SK-N-SH (cell line): ENCODE measurements at regions not wholly inside any gene's neighbourhood (a gene's known extent, or its start where the extent isn't known, plus 50 kb on each side); places are given as distances from the start of the nearest gene placed in this dataset.

Experiments
- CTCF ChIA-PET: fragments of 300-600, 350-600 bp; formaldehyde crosslinking; extraction: SDS; loops from one replicate; lab custom pipeline; 2021; lab: Yijun Ruan, JAX
- POLR2A ChIA-PET: fragments of 350-600 bp; sonication (Branson Sonifier 250); formaldehyde crosslinking; extraction: SDS; loops from one replicate; lab custom pipeline; 2020; ENCODE audit warnings: antibody characterized with exemption, inconsistent platforms; lab: Yijun Ruan, JAX
- DNase-seq: peaks from one replicate; pipeline ENCODE4 v3.0.0; 2012
- H2AFZ ChIP-seq: fragments of 200-600 bp; sonication (generic); 2 replicates; pipeline ENCODE4 v1.8.1; 2016; ENCODE audit warnings: antibody characterized with exemption, mild to moderate bottlenecking, low read depth
- H3F3A ChIP-seq: fragments of 200-600 bp; sonication (generic); replicated peaks from 2 replicates; pipeline ENCODE3; 2016; ENCODE audit warnings: antibody characterized with exemption, mild to moderate bottlenecking; ENCODE audit not compliant: insufficient read depth
- H3K27ac ChIP-seq, 2 experiments: fragments of 200-500 bp in 1 of 2; fragments of 200-600 bp in 1 of 2; sonication (Bioruptor generic) in 1 of 2; sonication (generic), shearing (Covaris generic) in 1 of 2; 2 replicates each; pipeline versions ENCODE4 v1.5.1 to v1.6.1; 2014 to 2016; ENCODE audit warnings: low read depth in 2 of 2, inconsistent platforms in 1 of 2, low read length in 1 of 2, mild to moderate bottlenecking in 1 of 2, mixed read lengths in 1 of 2
- H3K27me3 ChIP-seq: fragments of 200-600 bp; sonication (generic), shearing (Covaris generic); 2 replicates; pipeline ENCODE4 v1.6.1; 2016; ENCODE audit warnings: mixed run types; ENCODE audit not compliant: insufficient read depth
- H3K36me3 ChIP-seq, 2 experiments: fragments of 200-500 bp in 1 of 2; fragments of 200-600 bp in 1 of 2; sonication (Bioruptor generic) in 1 of 2; sonication (generic) in 1 of 2; replicated peaks in 1 of 2; 2 replicates each; pipeline versions ENCODE3 to v1.5.1; 2014 to 2016; ENCODE audit warnings: low read length in 1 of 2, mild to moderate bottlenecking in 1 of 2; ENCODE audit not compliant: insufficient read depth in 2 of 2, control insufficient read depth in 1 of 2
- H3K4me1 ChIP-seq, 2 experiments: fragments of 200-500 bp in 1 of 2; fragments of 200-600 bp in 1 of 2; sonication (Bioruptor generic) in 1 of 2; sonication (generic), shearing (Covaris generic) in 1 of 2; 2 replicates each; pipeline versions ENCODE4 v1.5.1 to v1.6.1; 2014 to 2016; ENCODE audit warnings: low read depth in 1 of 2, low read length in 1 of 2, mixed run types in 1 of 2; ENCODE audit not compliant: insufficient read depth in 2 of 2, control insufficient read depth in 1 of 2
- H3K4me2 ChIP-seq: fragments of 200-600 bp; sonication (generic), shearing (Covaris generic); 2 replicates; pipeline ENCODE4 v1.6.1; 2017; ENCODE audit warnings: mixed run types
- H3K4me3 ChIP-seq, 2 experiments: fragments of 200-500 bp in 1 of 2; fragments of 200-600 bp in 1 of 2; sonication (Bioruptor generic) in 1 of 2; sonication (generic), shearing (Covaris generic) in 1 of 2; 2 replicates each; pipeline versions ENCODE4 v1.5.1 to v1.8.1; 2014 to 2016; ENCODE audit warnings: low read depth in 2 of 2, inconsistent platforms in 1 of 2, low read length in 1 of 2, mild to moderate bottlenecking in 1 of 2, mixed read lengths in 1 of 2, moderate library complexity in 1 of 2
- H3K79me2 ChIP-seq: fragments of 200-600 bp; sonication (generic); 2 replicates; pipeline ENCODE4 v1.8.1; 2017; ENCODE audit warnings: mild to moderate bottlenecking; ENCODE audit not compliant: insufficient read depth
- H3K9ac ChIP-seq: fragments of 200-600 bp; sonication (generic); 2 replicates; pipeline ENCODE4 v1.6.1; 2017; ENCODE audit warnings: mixed run types
- H3K9me2 ChIP-seq: fragments of 200-600 bp; sonication (generic); 2 replicates; pipeline ENCODE4 v1.6.1; 2017; ENCODE audit warnings: mixed run types
- H3K9me3 ChIP-seq: fragments of 200-600 bp; sonication (generic); 2 replicates; pipeline ENCODE4 v1.6.1; 2017; ENCODE audit warnings: mixed run types, mild to moderate bottlenecking, moderate library complexity
- H4K20me1 ChIP-seq: fragments of 200-600 bp; sonication (generic); 2 replicates; pipeline ENCODE4 v1.6.1; 2017; ENCODE audit warnings: mild to moderate bottlenecking, mixed run types; ENCODE audit not compliant: insufficient read depth
- CHD2 ChIP-seq: fragments of 150-350 bp; IDR thresholded peaks from 2 replicates; pipeline ENCODE4 v1.6.1; 2018; ENCODE audit warnings: low read length; ENCODE audit not compliant: partially characterized antibody
- EP300 ChIP-seq, 2 experiments: IDR thresholded peaks; 2 replicates each; pipeline versions ENCODE4 v1.4.0 to v1.6.1; 2012; ENCODE audit warnings: borderline replicate concordance in 1 of 2, low read depth in 1 of 2, low read length in 1 of 2
- EZH2phosphoT487 ChIP-seq: fragments of 200-600 bp; sonication (generic); IDR thresholded peaks from 2 replicates; pipeline ENCODE4 v1.6.1; 2017; ENCODE audit warnings: low read depth, mixed run types, mild to moderate bottlenecking, antibody characterized with exemption, moderate library complexity, borderline replicate concordance
- JUND ChIP-seq: IDR thresholded peaks from 2 replicates; pipeline ENCODE4 v1.4.0; 2012
- POLR2AphosphoS5 ChIP-seq: IDR thresholded peaks from 2 replicates; pipeline ENCODE4 v1.6.1; 2012; ENCODE audit warnings: low read depth, low read length
- RCOR1 ChIP-seq: fragments of 150-350 bp; IDR thresholded peaks from 2 replicates; pipeline ENCODE4 v1.6.1; 2017; ENCODE audit warnings: antibody characterized with exemption, low read length
- RXRA ChIP-seq: IDR thresholded peaks from 2 replicates; pipeline ENCODE4 v1.4.0; 2012; ENCODE audit warnings: low read depth, mild to moderate bottlenecking, borderline replicate concordance
- SIN3A ChIP-seq: IDR thresholded peaks from 2 replicates; pipeline ENCODE4 v1.6.1; 2012; ENCODE audit warnings: low read depth, mild to moderate bottlenecking, low read length, moderate library complexity, borderline replicate concordance
- TAF1 ChIP-seq: IDR thresholded peaks from 2 replicates; pipeline ENCODE4 v1.6.1; 2012; ENCODE audit warnings: low read depth, mild to moderate bottlenecking, low read length, moderate library complexity, borderline replicate concordance
- TCF12 ChIP-seq: IDR thresholded peaks from 2 replicates; pipeline ENCODE4 v1.4.0; 2012
- WGBS: methylation state at CpG from one replicate; pipeline ENCODE4 v1.1.6; 2017; ENCODE audit warnings: low lambda C conversion rate; 5-methylcytosine and 5-hydroxymethylcytosine counted together
- TF ChIP-seq, protein P1 (sequence below): fragments of 200-600 bp; sonication (generic); IDR thresholded peaks from 2 replicates; pipeline ENCODE4 v1.6.1; 2017; ENCODE audit warnings: antibody characterized with exemption, mild to moderate bottlenecking, moderate library complexity
- TF ChIP-seq, protein P2 (sequence below): IDR thresholded peaks from 2 replicates; pipeline ENCODE4 v1.6.1; 2012; ENCODE audit warnings: mild to moderate bottlenecking, low read depth, low read length, moderate library complexity
- TF ChIP-seq, protein P3 (sequence below): fragments of 150-350 bp; IDR thresholded peaks from 2 replicates; pipeline ENCODE4 v1.6.1; 2017; ENCODE audit warnings: antibody characterized with exemption, low read length, low read depth, borderline replicate concordance
- TF ChIP-seq, protein P4 (sequence below): IDR thresholded peaks from 2 replicates; pipeline ENCODE4 v1.4.0; 2012; ENCODE audit warnings: low read depth

DNA sequence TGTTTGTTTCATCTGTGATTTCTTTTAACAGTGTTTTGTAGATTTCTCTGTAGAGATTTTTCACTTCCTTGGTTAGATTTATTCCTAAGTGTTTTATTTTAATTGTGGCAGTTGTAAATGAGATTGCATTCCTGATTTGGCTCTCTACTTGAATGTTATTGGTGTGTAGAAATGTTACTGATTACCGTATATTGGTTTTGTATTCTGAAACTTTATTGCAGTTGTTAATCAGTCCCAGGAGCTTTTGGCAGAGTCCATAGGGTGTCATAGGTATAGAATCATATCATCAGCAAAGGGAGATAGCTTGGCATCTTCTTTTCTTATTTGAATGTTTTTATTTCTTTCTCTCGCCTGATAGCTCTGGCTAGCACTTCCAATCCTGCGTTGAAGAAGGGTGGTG, 1386.7 kb downstream of the SLITRK5 start (continued):
- TF ChIP-seq, protein P1, sequence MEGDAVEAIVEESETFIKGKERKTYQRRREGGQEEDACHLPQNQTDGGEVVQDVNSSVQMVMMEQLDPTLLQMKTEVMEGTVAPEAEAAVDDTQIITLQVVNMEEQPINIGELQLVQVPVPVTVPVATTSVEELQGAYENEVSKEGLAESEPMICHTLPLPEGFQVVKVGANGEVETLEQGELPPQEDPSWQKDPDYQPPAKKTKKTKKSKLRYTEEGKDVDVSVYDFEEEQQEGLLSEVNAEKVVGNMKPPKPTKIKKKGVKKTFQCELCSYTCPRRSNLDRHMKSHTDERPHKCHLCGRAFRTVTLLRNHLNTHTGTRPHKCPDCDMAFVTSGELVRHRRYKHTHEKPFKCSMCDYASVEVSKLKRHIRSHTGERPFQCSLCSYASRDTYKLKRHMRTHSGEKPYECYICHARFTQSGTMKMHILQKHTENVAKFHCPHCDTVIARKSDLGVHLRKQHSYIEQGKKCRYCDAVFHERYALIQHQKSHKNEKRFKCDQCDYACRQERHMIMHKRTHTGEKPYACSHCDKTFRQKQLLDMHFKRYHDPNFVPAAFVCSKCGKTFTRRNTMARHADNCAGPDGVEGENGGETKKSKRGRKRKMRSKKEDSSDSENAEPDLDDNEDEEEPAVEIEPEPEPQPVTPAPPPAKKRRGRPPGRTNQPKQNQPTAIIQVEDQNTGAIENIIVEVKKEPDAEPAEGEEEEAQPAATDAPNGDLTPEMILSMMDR = no peak
- TF ChIP-seq TCF12 = no peak

DNA sequence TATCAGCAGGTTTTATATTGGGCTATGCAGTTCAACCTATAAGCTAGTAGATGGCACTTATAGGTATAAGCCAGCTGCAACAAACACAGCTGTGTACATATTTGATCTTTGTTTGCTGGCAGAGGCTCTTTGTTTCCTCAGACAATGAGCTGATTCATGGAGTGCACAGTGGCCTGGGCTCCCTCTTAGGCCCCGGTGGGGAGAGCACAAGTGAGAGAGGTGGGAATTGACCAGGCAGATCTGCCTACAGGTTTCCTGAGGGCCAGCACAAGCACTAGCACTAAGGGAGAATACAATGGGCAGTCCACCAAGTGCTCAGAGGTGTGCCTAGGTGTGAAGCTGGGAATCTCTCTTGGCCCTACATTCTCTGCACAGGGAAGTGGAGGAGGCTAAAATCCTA, 1390.7 kb downstream of the SLITRK5 start:
- H3K4me1 ChIP-seq = no peaks in the 10 kb centered on the region
- TF ChIP-seq, protein P2, sequence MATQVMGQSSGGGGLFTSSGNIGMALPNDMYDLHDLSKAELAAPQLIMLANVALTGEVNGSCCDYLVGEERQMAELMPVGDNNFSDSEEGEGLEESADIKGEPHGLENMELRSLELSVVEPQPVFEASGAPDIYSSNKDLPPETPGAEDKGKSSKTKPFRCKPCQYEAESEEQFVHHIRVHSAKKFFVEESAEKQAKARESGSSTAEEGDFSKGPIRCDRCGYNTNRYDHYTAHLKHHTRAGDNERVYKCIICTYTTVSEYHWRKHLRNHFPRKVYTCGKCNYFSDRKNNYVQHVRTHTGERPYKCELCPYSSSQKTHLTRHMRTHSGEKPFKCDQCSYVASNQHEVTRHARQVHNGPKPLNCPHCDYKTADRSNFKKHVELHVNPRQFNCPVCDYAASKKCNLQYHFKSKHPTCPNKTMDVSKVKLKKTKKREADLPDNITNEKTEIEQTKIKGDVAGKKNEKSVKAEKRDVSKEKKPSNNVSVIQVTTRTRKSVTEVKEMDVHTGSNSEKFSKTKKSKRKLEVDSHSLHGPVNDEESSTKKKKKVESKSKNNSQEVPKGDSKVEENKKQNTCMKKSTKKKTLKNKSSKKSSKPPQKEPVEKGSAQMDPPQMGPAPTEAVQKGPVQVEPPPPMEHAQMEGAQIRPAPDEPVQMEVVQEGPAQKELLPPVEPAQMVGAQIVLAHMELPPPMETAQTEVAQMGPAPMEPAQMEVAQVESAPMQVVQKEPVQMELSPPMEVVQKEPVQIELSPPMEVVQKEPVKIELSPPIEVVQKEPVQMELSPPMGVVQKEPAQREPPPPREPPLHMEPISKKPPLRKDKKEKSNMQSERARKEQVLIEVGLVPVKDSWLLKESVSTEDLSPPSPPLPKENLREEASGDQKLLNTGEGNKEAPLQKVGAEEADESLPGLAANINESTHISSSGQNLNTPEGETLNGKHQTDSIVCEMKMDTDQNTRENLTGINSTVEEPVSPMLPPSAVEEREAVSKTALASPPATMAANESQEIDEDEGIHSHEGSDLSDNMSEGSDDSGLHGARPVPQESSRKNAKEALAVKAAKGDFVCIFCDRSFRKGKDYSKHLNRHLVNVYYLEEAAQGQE = no peak
- no peak for TF ChIP-seq TAF1
- no peak for TF ChIP-seq JUND
- TF ChIP-seq, protein P3, sequence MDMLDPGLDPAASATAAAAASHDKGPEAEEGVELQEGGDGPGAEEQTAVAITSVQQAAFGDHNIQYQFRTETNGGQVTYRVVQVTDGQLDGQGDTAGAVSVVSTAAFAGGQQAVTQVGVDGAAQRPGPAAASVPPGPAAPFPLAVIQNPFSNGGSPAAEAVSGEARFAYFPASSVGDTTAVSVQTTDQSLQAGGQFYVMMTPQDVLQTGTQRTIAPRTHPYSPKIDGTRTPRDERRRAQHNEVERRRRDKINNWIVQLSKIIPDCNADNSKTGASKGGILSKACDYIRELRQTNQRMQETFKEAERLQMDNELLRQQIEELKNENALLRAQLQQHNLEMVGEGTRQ = no peak
- no peak for TF ChIP-seq POLR2AphosphoS5
- no peak for TF ChIP-seq CHD2
- TF ChIP-seq SIN3A = no peak
- TF ChIP-seq RXRA = no peak
- no peak for TF ChIP-seq EZH2phosphoT487
- TF ChIP-seq, protein P4, sequence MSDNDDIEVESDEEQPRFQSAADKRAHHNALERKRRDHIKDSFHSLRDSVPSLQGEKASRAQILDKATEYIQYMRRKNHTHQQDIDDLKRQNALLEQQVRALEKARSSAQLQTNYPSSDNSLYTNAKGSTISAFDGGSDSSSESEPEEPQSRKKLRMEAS = no peak
- TF ChIP-seq RCOR1 = no peak
- no peak for TF ChIP-seq EP300 (IDR thresholded peaks at IDR 0.05; ENCODE audit: borderline replicate concordance in 1 of 2, low read depth in 1 of 2, low read length in 1 of 2)
- no peaks in the 10 kb centered on the region for H3K9me3 ChIP-seq
- H3K4me2 ChIP-seq = no peak overlapping the region
- H4K20me1 ChIP-seq = no peaks in the 10 kb centered on the region
- H3K9me2 ChIP-seq = no peaks in the 10 kb centered on the region
- no peaks in the 10 kb centered on the region for H3K79me2 ChIP-seq
- no peak for DNase-seq
- no peaks in the 10 kb centered on the region for H3K36me3 ChIP-seq
- WGBS = 56% methylated on average over 1 of the region's 1 CpG
- ChIA-PET POLR2A (no interaction called here), CTCF (no interaction called here)
- no peaks in the 10 kb centered on the region for H3F3A ChIP-seq
- no peak overlapping the region for H2AFZ ChIP-seq
- H3K27ac ChIP-seq = no peak overlapping the region
- H3K4me3 ChIP-seq = no peak overlapping the region
- no peaks in the 10 kb centered on the region for H3K27me3 ChIP-seq
- no peak overlapping the region for H3K9ac ChIP-seq
